AG04450 (cell line): ENCODE measurements at regions not wholly inside any gene's neighbourhood (a gene's known extent, or its start where the extent isn't known, plus 50 kb on each side); places are given as distances from the start of the nearest gene placed in this dataset.
"Not testable (repeated sequence)": the region's sequence is repeated elsewhere in the genome, so short reads cannot be mapped to it uniquely, and the experiment has no call there.

ENCODE experiments used
- CTCF ChIA-PET: fragments of 300-600, 350-600 bp; formaldehyde crosslinking; extraction: SDS; loops from one replicate; lab custom pipeline; 2022; ENCODE audit warnings: antibody characterized with exemption, inconsistent platforms; lab: Charles Lee
- POLR2A ChIA-PET: fragments of 350-600 bp; formaldehyde crosslinking; extraction: SDS; loops from one replicate; lab custom pipeline; 2021; ENCODE audit warnings: antibody characterized with exemption, inconsistent platforms; lab: Yijun Ruan, JAX
- DNase-seq: peaks from one replicate; pipeline ENCODE4 v3.0.0-alpha.2; 2011; ENCODE audit warnings: low read depth, low spot score
- H3K27ac ChIP-seq: one replicate; pipeline ENCODE4 v1.5.1; 2012; ENCODE audit warnings: low read depth, low read length, control low read depth
- H3K27me3 ChIP-seq: one replicate; pipeline ENCODE4 v1.6.0; 2012; ENCODE audit warnings: low read length; ENCODE audit not compliant: control insufficient read depth, insufficient read depth
- H3K4me3 ChIP-seq: 2 replicates; pipeline ENCODE4 v1.5.1; 2011; ENCODE audit warnings: mild to moderate bottlenecking, low read depth, low read length, control low read depth
- H3K9me3 ChIP-seq: 2 replicates; pipeline ENCODE4 v1.5.1; 2012; ENCODE audit warnings: low read length; ENCODE audit not compliant: control insufficient read depth, insufficient read depth
- CTCF ChIP-seq: IDR thresholded peaks from 2 replicates; pipeline ENCODE4 v1.5.1; 2011; ENCODE audit warnings: low read depth, low read length, control low read depth, inconsistent platforms

GRCh38 chr3:74214286-74214685 is 400.2 kb downstream of the CNTN3 start:
- no peak overlapping the region for H3K4me3 ChIP-seq
- ChIA-PET CTCF (no interaction called here), POLR2A (no interaction called here)

DNA sequence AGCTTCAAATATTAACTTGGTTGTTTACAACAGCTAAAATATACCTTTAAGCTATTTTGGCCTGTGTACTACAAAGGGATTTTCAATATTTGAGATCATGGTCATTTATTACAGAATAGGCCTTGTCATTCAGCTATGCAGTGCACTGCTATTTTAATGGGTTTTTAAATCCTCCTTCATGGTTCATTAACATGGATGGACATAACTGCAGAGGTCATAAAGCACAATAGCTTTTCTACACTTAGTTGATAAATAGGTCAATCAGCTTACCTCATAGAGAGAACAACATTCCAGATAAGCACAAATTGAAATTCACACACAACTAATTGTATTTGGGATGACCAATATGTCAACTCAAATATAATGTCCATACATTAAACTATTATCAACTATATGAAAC is 403.7 kb downstream of the CNTN3 start:
- Histone ChIP-seq H3K9me3 (no peaks in the 10 kb centered on the region), H3K27ac (no peak overlapping the region), H3K4me3 (no peak overlapping the region), H3K27me3 (no peaks in the 10 kb centered on the region)
- POLR2A ChIA-PET: no interaction called here
- TF ChIP-seq CTCF: no peak
- CTCF ChIA-PET: interaction anchor here (0.7 kb wide), 1 partner anchor 256 kb away, joined by 3 read pairs; no protein-coding TSS in a partner anchor
- DNase-seq: no peak

More at GRCh38 chr3:74214286-74214685, 400.2 kb downstream of the CNTN3 start:
- TF ChIP-seq CTCF: no peak
- no peaks in the 10 kb centered on the region for H3K9me3 ChIP-seq
- DNase-seq: no peak
- H3K27ac ChIP-seq: no peak overlapping the region
- no peaks in the 10 kb centered on the region for H3K27me3 ChIP-seq

DNA sequence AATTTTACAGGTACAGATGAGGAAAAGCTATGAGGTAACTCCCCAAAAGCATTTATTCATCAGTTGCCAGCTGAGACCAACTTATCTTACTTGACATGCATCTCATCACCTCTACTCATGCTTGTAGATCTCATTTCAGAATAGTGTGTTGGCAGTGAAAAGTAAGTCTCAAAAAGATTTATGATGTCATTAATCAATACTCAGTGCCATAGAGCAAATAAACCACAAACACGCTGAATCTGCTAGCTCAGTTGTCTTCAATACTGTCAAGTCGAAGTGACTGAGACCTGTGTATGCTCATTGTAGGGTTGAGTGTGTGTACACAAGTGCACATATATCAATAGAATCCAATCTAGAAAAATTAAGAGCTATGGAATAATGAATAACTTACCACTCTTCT is 413.5 kb downstream of the CNTN3 start:
- no peak overlapping the region for H3K4me3 ChIP-seq
- no peak for TF ChIP-seq CTCF
- H3K27me3 ChIP-seq: no peaks in the 10 kb centered on the region
- no peak overlapping the region for H3K27ac ChIP-seq
- CTCF ChIA-PET: no interaction called here
- POLR2A ChIA-PET: no interaction called here
- H3K9me3 ChIP-seq: no peaks in the 10 kb centered on the region
- DNase-seq: no peak

GRCh38 chr3:74178664-74179063 is 435.8 kb downstream of the CNTN3 start:
- POLR2A ChIA-PET, H3K27me3 ChIP-seq, H3K4me3 ChIP-seq, CTCF ChIA-PET, H3K9me3 ChIP-seq, DNase-seq, H3K27ac ChIP-seq: not testable (repeated sequence)

DNA sequence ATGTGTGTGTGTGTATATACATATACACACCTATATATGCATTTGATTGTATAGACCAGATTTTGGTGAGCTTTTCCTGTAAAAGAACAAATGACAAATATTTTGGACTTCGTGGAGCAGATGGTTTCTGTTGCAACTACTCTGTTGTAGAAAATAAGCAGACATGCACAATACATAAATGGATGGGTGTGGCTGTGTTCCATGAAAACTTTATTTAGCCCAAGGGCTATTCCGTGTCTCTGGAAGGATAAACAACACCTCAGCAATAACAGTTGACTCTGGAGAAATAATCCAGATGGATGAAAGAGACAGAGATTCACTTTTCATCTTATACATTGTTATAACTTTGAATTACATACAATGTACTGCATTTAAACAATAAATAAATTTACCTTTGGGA is 441.4 kb downstream of the CNTN3 start:
- no peak for DNase-seq
- POLR2A ChIA-PET: no interaction called here
- TF ChIP-seq CTCF: no peak
- H3K4me3 ChIP-seq: no peak overlapping the region
- no peaks in the 10 kb centered on the region for H3K9me3 ChIP-seq
- CTCF ChIA-PET: no interaction called here
- no peak overlapping the region for H3K27ac ChIP-seq
- H3K27me3 ChIP-seq: no peaks in the 10 kb centered on the region

DNA sequence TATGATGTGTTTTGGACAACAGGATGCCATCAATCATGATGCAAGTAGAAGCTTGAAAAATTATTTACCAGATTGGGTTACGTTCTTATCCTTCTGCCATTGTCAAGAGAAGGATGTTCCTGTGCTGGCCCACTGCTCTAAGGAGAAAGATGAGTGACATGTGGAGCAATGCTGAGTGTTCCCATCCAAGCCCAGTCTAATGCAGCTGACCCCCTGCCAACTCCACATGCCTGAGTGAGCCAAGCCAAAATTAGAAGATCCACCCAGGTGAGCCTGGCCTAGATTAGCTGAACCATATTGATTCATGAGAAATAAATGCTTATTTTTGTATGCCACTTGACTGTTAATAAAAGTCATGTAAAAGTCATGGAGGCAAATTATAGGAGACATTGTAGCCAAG is 446.5 kb downstream of the CNTN3 start:
- no peak for DNase-seq
- TF ChIP-seq CTCF: no peak
- Histone ChIP-seq H3K4me3 (no peak overlapping the region), H3K9me3 (no peaks in the 10 kb centered on the region), H3K27me3 (no peaks in the 10 kb centered on the region), H3K27ac (no peak overlapping the region)
- ChIA-PET CTCF (no interaction called here), POLR2A (no interaction called here)
